GM23338 (cell line): ENCODE measurements at regions not wholly inside any gene's neighbourhood (a gene's known extent, or its start where the extent isn't known, plus 50 kb on each side); places are given as distances from the start of the nearest gene placed in this dataset.

Source experiments
- CREB1 ChIP-seq: fragments of 250-450 bp; sonication (Bioruptor Pico); IDR thresholded peaks from 2 replicates; pipeline ENCODE4 v1.5.0; 2020; ENCODE audit warnings: low read depth, mild to moderate bottlenecking, moderate library complexity
- CTCF ChIP-seq, 2 experiments: fragments of 200-600 bp in 1 of 2; sonication (generic) in 1 of 2; conservative IDR thresholded peaks; 2 replicates each; pipeline versions ENCODE4 v1.5.1 to v1.6.1; 2016 to 2017; ENCODE audit warnings: antibody characterized with exemption in 2 of 2, low read depth in 2 of 2, mild to moderate bottlenecking in 2 of 2, moderate library complexity in 1 of 2
- EZH2 ChIP-seq: fragments of 200-600 bp; sonication (generic); IDR thresholded peaks from one replicate; pipeline ENCODE4 v1.8.0; 2017; ENCODE audit warnings: antibody characterized with exemption, mild to moderate bottlenecking, low read depth; ENCODE audit not compliant: unreplicated experiment
- EZH2phosphoT487 ChIP-seq: fragments of 200-600 bp; sonication (generic); IDR thresholded peaks from one replicate; pipeline ENCODE4 v1.8.1; 2018; ENCODE audit warnings: antibody characterized with exemption; ENCODE audit not compliant: unreplicated experiment
- POLR2AphosphoS5 ChIP-seq: IDR thresholded peaks from 2 replicates; pipeline ENCODE4 v1.6.1; 2016; ENCODE audit warnings: antibody characterized with exemption, low read depth
- REST ChIP-seq: IDR thresholded peaks from one replicate; pipeline ENCODE4 v1.6.1; 2018; ENCODE audit warnings: antibody characterized with exemption; ENCODE audit not compliant: unreplicated experiment
- ZNF114 ChIP-seq: fragments of 250-450 bp; sonication (Bioruptor Pico); IDR thresholded peaks from 2 replicates; pipeline ENCODE4 v1.5.0; 2020; ENCODE audit warnings: mild to moderate bottlenecking, moderate library complexity

GRCh38 chr6:87762116-87762515 lies 60.1 kb upstream of the AKIRIN2 start:
- no peak for TF ChIP-seq CTCF (conservative IDR thresholded peaks at IDR 0.05; ENCODE audit: low read depth in 2 of 2)
- TF ChIP-seq POLR2AphosphoS5 = no peak
- no peak for TF ChIP-seq CREB1 (CRISPR knock-in tag)
- no peak for TF ChIP-seq ZNF114 (CRISPR knock-in tag)
- no peak for TF ChIP-seq EZH2phosphoT487
- no peak for TF ChIP-seq EZH2
- no peak for TF ChIP-seq REST
